ENCODE measurements at regions not wholly inside any gene's neighbourhood (a gene's known extent, or its start where the extent isn't known, plus 50 kb on each side); places are given as distances from the start of the nearest gene placed in this dataset.

DNA sequence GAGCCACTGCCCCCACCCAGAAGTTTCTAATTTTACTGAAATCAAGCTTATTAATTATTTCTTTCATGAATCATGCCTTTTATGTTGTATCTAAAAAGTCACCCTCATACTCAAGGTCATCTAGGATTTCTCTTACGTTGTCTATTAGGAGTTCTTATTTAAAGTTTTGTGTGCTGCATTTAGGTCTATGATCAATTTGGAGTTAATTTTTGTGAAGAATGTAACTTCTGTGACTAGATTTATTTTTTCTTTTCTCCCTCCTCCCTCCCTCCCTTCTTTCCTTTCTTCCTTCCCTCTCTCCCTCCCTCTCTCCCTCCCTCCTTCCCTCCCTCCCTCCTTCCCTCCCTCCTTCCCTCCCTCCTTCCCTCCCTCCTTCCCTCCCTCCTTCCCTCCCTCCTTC lies 317.6 kb downstream of the PLA2G4A start:
- H3K4me3 ChIP-seq (ENCODE audit: low read depth, low read length): no peak overlapping the region
- TF ChIP-seq CTCF (IDR thresholded peaks at IDR 0.05; ENCODE audit: low read depth, low read length): no peak

- no peak for TF ChIP-seq CTCF (IDR thresholded peaks at IDR 0.05; ENCODE audit: low read depth, low read length)
- H3K4me3 ChIP-seq (ENCODE audit: low read depth, low read length): no peak overlapping the region
These were observed 322.8 kb downstream of the PLA2G4A start for GRCh38 chr1:187151555-187151954.

DNA sequence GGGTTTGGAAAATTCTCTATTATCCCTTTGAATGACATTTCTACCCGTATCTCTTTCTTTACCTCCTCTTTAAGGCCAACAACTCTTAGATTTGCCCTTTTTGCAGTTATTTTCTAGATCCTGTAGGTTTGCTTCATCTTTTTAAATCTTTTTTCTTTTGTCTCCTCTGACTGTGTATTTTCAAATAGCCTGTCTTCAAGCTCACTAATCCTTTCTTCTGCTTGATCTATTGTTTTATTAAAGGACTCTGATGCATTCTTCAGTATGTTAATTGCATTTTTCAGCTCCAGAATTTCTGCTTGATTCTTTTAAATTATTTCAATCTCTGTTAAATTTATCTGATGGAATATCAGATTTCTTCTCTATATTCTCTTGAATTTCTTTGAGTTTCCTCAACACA lies 324.3 kb downstream of the PLA2G4A start:
- no peak for TF ChIP-seq CTCF (IDR thresholded peaks at IDR 0.05; ENCODE audit: low read depth, low read length)

DNA sequence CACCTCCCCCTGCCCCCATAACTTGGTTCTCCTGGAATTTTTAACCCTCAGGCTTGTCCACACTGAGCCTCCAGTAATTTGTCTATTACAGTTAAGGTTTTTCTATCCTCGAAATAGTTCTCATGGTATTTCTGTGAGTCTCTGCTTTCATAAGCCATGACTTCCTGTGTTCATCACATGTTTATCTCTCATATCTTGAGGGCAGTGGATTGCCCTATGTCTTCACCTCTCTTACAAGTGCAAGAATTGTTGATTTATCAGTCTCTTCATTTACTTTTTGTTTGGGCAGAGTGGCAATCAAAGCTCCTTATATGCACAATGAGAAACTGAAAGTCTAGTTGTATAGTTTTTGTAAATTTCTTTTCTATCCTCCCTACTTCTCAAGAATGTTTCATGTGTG lies 328.4 kb downstream of the PLA2G4A start:
- TF ChIP-seq CTCF (IDR thresholded peaks at IDR 0.05; ENCODE audit: low read depth, low read length): no peak
- H3K4me3 ChIP-seq (ENCODE audit: low read depth, low read length): no peak overlapping the region

More for the DNA sequence above, 324.3 kb downstream of the PLA2G4A start:
- no peak overlapping the region for H3K4me3 ChIP-seq (ENCODE audit: low read depth, low read length)

- H3K4me3 ChIP-seq (ENCODE audit: low read depth, low read length): no peak overlapping the region
- TF ChIP-seq CTCF (IDR thresholded peaks at IDR 0.05; ENCODE audit: low read depth, low read length): no peak
These were observed 328.8 kb downstream of the PLA2G4A start for GRCh38 chr1:187157552-187157951.

DNA sequence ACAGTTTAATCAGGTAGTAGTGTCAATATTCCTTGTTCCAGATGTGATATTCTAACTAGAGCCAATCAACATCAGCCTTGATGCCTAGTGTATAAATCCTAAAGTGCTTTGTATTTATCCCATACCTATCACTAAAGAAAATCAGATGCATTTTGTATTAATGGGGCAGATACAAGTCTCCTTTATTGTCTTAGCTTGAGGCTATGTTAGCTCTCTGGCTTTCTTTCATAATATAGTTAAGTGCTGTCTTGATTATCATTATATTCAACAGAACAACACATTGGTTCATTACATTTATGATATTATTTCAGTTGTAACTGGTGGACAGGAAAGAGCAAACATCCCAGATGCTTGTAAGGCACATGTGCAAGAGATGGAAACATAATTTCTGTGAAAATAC lies 338.8 kb downstream of the PLA2G4A start:
- no peak overlapping the region for H3K4me3 ChIP-seq (ENCODE audit: low read depth, low read length)
- TF ChIP-seq CTCF (IDR thresholded peaks at IDR 0.05; ENCODE audit: low read depth, low read length): no peak

DNA sequence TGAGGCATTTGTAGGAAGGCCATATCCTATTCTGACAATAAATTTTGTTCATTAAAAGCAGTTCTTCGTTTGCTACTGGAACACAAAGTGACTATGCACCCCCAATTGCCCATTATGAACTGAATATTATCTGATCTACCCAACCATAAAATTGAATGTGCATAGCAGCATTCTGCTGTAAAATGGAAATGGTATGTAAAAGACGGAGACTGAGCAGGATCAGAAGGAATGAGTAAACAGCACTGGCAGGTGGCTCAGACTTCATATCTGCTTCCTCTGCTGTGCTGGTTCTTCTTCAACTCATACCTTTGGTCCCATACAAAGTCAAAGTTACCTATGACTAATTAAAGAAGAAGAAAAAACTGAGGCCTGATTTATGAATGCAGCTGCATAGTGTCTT lies 339.5 kb downstream of the PLA2G4A start:
- H3K4me3 ChIP-seq (ENCODE audit: low read depth, low read length): no peak overlapping the region
- TF ChIP-seq CTCF (IDR thresholded peaks at IDR 0.05; ENCODE audit: low read depth, low read length): no peak

Data from WI38 (cell line).